ENCODE measurements at regions not wholly inside any gene's neighbourhood (a gene's known extent, or its start where the extent isn't known, plus 50 kb on each side); places are given as distances from the start of the nearest gene placed in this dataset.

DNA sequence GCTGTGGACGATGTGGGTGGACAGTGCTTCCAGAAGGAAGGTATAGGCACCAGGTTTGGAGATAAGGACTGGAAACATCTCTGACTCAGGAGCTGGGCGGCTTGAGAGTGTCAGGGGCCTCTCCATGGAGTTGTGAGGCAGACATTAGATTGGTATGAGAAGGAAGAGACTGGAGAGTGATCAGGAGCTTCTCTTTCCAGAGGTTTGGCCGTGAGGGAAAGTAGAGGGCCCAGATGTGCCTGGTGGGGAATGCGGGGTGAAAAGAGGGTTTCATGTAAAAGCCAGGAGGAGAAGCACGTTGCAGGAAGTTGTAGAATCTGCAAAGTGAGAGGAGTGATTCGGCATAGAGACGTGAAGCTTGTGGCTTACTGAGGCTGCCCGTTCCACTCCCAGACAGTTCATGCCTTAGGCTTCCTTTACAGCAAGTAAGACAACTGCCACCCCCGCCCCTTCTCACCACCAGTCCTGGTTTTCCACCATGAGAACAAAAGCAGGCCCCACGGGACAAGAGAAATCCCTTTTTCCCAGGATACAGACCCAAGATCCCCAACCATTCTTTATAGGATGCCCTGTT, 166.3 kb upstream of the HDAC4 start:
- DNase-seq (ENCODE audit: low read depth), result no peak
- H3K4me3 ChIP-seq (ENCODE audit: low read depth, low read length), result no peak overlapping the region
- TF ChIP-seq, protein P1, sequence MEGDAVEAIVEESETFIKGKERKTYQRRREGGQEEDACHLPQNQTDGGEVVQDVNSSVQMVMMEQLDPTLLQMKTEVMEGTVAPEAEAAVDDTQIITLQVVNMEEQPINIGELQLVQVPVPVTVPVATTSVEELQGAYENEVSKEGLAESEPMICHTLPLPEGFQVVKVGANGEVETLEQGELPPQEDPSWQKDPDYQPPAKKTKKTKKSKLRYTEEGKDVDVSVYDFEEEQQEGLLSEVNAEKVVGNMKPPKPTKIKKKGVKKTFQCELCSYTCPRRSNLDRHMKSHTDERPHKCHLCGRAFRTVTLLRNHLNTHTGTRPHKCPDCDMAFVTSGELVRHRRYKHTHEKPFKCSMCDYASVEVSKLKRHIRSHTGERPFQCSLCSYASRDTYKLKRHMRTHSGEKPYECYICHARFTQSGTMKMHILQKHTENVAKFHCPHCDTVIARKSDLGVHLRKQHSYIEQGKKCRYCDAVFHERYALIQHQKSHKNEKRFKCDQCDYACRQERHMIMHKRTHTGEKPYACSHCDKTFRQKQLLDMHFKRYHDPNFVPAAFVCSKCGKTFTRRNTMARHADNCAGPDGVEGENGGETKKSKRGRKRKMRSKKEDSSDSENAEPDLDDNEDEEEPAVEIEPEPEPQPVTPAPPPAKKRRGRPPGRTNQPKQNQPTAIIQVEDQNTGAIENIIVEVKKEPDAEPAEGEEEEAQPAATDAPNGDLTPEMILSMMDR (IDR thresholded peaks at IDR 0.05; ENCODE audit: insufficient read depth, low read depth, low read length), result no peak

DNA sequence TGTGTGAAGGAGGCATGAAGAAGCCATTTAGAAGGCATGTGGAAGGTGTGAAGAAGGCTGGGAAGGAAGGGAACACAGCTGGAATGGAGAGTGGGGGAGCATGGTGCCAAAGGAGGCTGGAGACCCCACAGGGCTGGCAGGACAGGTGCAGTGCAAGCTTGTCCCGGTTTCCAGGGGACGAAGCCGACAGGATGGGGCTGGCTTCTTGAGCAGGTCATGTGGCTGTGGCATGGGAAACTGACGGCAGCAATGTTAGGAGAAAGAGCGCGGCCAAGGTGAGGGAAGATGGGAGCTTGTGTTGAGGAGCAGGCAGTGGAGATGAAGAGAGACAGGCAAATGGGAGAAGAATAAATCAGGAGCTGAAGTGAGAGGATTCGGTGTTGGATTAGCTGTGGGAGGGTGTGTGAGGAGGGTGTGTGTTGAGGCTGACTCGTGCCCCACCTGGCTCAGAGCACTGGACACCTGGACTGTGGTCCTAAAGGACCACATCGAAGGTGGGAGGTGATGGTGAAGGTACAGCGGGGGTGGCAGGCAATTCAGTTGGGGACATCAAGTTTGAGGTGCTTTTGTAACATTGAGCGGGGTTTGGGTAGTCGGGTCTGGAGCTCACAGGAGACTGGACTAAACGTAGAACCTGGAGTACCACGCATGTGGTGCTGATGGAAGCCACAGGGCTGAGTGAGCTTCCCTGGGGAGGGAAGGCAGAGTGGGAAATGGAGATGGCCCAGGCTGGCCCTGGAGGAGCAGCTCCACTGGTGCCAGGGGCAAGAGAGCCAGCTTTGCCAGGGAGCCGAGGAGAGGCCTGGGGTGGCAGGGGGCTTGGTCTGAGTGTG, 165.6 kb upstream of the HDAC4 start:
- TF ChIP-seq, protein P1 (IDR thresholded peaks at IDR 0.05; ENCODE audit: insufficient read depth, low read depth, low read length), result no peak
- DNase-seq (ENCODE audit: low read depth), result no peak

DNA sequence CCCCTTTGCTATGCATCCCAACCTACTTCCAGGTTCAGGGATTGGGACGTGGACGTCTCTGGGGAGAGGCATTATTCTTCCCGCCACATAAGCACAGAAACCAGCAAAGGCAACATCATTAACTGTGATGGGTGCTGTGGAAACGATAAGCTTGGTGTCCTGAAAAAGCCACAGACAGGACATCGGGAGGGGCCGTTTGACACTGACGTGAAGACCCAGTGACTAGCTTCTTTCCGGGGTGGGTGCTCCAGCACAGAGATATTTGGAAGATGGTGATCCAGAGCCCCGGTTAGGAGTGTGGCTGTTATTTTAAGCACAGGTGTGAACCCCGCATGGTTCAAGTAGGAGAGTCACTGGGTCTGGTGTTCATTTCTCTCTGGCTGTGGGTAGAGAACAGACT, 163.8 kb upstream of the HDAC4 start:
- no peak overlapping the region for H3K4me3 ChIP-seq (ENCODE audit: low read depth, low read length)
- DNase-seq (ENCODE audit: low read depth), result no peak
- TF ChIP-seq, protein P1 (IDR thresholded peaks at IDR 0.05; ENCODE audit: insufficient read depth, low read depth, low read length), result no peak

More for the DNA sequence above, 165.6 kb upstream of the HDAC4 start:
- H3K4me3 ChIP-seq (ENCODE audit: low read depth, low read length), result no peak overlapping the region

DNA sequence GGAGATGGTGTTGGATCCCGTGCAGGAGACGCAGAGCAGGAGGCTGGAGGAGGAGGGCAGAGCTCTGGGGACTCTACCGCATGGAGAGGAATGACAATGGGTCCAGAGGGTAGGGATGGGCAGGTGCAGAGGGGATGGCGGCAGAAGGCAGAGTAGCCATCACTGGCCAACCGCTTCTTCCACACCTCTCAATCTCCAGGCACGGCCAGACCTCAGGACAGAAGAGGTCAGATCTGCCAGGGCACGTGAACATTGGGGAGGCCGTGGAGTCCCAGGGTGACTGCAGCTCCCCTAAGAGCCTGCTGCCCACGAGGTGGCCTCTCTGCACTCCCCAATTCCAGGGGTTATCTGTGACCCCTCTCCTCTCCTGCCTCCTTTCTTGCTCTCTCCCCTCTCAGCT, 162.7 kb upstream of the HDAC4 start:
- no peak for DNase-seq (ENCODE audit: low read depth)
- no peak overlapping the region for H3K4me3 ChIP-seq (ENCODE audit: low read depth, low read length)
- TF ChIP-seq, protein P1 (IDR thresholded peaks at IDR 0.05; ENCODE audit: insufficient read depth, low read depth, low read length), result no peak

DNA sequence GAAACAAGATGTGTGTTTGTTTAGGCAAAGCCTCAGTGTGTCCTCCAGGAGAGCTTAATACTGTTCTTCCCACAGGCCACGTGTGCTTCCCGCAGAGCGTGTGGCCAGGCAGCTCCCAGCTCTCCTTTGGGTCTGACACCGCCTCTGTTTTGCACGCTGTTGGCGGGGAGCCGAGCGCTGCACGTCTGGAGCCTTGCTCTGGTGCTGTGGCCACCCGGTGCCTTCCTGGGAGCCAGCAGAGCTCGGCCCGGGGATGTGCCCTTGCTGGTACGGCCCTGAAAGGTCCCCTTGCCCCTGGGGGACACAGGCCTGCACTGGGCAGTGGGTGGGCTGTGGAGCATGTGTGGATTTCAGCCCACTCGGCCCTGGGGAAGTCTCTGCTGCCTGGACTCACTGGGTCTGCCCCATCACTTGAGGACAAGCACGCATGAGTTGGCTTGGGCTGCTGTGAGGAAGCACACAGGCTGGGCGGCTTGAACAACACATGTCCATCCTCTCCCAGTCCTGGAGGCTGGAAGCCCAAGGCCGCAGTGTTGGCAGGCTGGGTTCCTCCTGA, 160.7 kb upstream of the HDAC4 start:
- no peak overlapping the region for H3K4me3 ChIP-seq (ENCODE audit: low read depth, low read length)
- TF ChIP-seq, protein P1 (IDR thresholded peaks at IDR 0.05; ENCODE audit: insufficient read depth, low read depth, low read length), result no peak
- peak; percentile 85 for DNase-seq (ENCODE audit: low read depth)

DNA sequence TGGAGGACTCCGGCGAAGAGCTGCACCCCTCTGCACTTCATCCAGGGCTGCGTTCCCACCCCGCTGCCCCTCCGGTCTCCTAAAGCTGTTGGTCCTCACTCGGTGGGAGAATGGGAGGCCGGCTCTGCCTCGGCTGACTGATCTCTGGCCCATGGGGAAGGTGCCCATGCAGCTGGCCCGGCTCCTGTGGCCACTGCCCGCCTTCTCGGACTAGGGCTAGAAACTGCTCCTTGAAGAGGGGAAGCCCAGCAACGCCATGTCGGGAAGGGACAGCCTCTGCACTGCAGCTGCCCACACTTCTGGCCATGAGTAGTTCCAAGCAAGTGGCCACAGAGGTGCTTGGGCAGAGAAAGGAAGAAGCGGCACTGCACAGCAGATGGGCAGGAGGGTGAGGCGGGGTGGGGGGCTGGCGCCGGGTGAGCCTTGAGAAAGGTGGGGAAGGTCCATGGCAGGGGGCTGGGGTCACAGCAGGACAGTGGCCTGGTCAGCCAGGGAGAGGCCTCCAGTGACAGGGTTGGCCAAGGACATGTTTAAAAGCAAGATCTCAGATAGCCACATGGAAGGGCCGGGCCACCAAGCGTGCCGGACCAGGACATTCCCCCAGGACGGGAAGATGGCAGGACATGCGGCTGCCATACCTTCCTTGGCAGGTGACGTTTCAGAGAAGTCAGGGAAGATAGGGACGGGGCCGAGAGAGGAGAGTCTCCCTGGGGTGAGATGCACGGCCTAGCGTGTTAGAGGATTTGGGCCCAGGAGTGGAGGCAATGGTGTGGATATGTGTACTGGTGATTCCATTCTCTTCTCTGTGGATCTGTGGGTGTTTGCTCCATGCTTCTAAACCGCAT, 158.8 kb upstream of the HDAC4 start:
- no peak overlapping the region for H3K4me3 ChIP-seq (ENCODE audit: low read depth, low read length)
- TF ChIP-seq, protein P1 (IDR thresholded peaks at IDR 0.05; ENCODE audit: insufficient read depth, low read depth, low read length), result no peak
- no peak for DNase-seq (ENCODE audit: low read depth)
